GM19468 (cell line): ENCODE measurements at regions not wholly inside any gene's neighbourhood (a gene's known extent, or its start where the extent isn't known, plus 50 kb on each side); places are given as distances from the start of the nearest gene placed in this dataset.
A peak's percentile ranks its signal among the peaks of the same experiment; 100 is the strongest.

ENCODE experiments used
- ATAC-seq: cut with Tn5 transposase; IDR thresholded peaks from one replicate; pipeline ENCODE4 v1.9.1; 2021; ENCODE audit warnings: mild to moderate bottlenecking, moderate library complexity, moderate number of reproducible peaks; ENCODE audit not compliant: unreplicated experiment; ENCODE audit errors: extremely low read depth

GRCh38 chr3:28791713-28792255, 443.2 kb upstream of the AZI2 start:
- ATAC-seq, result no peak

GRCh38 chr3:28792604-28793003, 444.0 kb upstream of the AZI2 start:
- no peak for ATAC-seq

DNA sequence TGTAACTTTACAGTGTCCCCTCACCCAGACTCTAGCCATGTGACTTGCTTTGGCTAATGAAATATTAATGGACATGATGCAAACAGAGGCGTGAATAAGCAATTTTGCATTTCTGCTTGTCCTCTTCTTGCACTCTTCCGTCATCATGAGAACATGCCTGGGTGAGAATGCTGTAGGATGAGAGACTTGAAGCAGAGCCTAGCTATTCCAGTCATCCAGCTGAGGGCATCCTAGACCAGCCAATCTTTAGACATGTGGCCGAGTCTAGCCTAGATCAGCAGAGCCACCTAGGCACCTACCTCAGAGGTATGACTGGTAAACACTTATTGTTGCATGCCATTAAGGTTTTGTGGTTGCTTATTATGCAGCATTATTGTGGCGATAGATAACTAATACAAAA, 450.5 kb upstream of the AZI2 start:
- ATAC-seq, result no peak

DNA sequence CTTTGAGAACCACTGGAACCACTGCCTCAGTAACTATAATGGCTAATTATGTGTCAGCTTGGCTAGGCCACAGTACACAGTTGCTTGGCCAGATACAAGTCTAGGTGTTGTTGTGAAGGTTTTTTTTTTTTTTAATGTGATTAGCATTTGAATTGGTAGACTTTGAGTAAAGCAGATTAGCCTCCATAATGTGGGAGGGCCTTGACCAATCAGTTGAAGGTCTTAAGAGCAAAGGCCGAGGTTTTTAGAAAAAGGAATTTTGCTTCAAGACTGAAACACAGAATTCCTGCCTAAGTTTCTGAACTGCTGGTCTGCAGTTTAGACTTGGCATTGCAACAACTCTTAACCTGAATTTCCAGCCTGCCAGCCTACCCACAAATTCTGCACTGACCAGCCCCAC, 451.6 kb upstream of the AZI2 start:
- ATAC-seq, result no peak

DNA sequence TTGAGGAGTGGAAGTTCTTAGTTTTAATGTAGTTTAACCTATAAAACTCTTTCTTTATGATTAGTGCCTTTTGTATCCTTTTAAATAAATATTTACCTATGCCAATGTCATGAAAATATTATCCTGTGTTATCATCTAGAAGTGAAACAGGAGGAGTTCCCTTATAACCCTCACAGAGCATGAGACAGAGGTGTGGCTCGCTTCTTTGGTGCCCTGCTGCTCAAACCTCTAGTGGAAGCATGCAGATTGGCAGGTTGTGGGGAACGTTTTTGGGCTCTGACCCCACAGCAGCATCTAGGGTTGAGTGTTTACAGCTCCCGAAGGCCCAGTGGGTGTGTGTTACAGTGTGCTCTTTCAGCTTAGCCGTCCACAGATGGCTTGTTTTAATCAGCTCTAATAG, 459.4 kb upstream of the AZI2 start:
- no peak for ATAC-seq

- ATAC-seq, result no peak
Measured at GRCh38 chr3:28816017-28816416, 464.9 kb upstream of the RBMS3 start.

DNA sequence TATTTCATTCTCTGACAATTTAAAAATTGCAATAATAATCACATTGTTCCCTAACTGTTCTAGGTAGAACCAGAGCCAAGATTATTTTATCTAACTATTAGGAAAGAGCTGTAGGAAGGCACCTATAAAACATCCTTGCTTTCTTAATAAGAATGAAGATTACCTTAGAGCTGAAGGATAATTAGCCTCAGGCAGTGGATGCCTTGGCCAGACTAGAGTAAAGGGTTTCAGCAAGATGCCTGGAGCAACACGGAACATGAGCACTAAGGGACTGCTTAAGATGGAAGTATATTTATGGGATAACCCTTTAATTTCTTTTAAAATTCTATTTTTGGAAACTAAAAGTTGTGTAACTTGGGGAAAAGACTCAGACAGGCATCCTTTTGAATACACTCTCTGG, 456.6 kb upstream of the RBMS3 start:
- no peak for ATAC-seq

DNA sequence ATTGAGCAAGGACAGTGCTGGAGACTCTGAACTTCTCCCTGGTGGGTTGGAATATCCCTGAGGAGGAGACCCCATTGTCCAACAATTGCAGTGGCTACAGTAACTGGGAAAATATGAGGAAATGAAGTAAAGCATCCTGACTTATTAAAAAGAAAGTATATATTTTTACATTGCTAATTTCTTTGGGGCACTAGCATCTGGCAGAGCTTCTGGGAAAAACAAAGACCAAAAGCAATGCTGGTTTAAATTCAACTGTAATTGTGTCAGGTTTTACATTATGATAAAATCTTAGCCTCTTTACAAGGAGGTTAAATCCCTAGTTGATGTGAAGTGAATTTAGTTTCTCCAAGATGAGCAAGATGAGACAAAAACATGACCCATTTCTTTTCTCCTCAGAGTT, 454.0 kb upstream of the RBMS3 start:
- ATAC-seq, result no peak

- no peak for ATAC-seq
Measured at GRCh38 chr3:28835249-28835648, 445.6 kb upstream of the RBMS3 start.

DNA sequence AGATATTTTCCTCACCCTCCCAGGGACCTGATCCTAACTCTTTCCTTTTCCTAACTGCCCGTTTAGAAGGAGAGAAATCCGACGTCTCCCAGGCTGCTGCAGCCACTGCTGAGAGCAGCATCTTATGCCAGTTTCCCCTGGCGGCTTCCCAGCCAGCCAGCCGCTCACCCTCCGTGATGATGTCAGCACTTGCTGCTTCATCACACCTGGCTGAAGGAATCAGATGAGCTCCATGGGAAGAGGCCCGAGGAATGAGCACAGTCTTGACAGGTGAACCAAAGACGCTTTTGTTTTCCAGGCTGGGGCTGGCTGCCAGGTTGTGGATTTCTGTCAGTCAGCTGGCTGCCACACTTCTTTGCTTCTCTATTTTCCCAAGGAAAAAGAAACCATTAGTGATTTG, 445.1 kb upstream of the RBMS3 start:
- no peak for ATAC-seq

DNA sequence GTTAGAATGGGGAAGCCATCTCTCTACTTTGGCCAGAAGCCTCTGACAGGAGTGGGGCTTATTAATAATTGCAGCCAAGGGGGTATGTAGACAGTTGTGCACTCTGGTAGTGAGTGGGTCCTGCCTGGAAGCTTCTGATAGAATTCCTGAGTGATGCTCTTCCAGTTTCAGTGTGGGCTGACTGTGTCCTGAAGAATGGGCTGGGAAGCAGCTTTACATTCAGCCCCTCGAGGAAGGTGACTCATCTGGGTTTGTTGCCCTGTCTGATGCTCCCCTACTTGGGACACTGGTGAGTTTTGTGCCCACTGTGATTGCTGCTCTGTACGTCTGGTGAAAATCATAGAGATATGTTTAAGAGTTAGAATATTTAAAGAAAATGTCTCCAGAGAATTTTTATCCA, 444.7 kb upstream of the RBMS3 start:
- no peak for ATAC-seq

GRCh38 chr3:28840976-28841376, 439.9 kb upstream of the RBMS3 start:
- peak; percentile 60 for ATAC-seq

DNA sequence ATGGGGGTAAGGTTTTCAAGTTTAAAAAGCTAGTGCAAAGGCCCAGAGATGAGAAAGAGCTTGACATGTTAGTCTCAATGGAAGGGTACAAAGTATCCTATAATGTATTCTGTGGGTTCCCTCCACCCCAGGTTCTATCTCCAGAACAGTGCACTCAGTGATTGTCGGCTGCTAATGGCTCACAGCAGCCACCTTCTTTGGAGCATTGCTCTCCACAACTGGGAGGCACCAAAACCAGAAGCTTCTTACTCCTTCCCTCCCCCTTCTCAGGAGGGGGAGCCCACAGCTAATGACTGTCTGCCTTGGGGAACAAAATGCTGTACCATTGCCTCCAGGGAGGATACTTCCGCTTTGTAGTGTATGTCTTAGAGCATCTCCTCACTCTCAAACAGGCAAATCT, 439.4 kb upstream of the RBMS3 start:
- no peak for ATAC-seq

- ATAC-seq, result no peak
Measured at GRCh38 chr3:28844298-28845005, 436.4 kb upstream of the RBMS3 start.

DNA sequence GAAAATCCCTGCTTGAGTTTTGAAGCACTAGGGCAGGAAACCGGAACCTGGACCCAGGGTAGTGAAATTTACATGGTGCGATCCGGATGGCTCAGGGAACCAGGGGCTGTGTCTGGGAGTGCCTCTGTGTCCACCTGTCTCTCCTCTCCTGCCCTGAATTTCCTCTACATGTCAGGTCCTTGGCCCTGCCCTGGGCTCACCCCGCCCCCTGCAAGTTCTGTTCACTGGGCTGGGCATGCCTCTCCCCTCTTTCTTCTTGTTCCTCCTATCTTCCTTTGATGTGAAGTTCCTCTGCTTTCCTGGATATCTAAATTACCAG, 435.9 kb upstream of the RBMS3 start:
- no peak for ATAC-seq

GRCh38 chr3:28846971-28847478, 433.8 kb upstream of the RBMS3 start:
- ATAC-seq, result no peak

DNA sequence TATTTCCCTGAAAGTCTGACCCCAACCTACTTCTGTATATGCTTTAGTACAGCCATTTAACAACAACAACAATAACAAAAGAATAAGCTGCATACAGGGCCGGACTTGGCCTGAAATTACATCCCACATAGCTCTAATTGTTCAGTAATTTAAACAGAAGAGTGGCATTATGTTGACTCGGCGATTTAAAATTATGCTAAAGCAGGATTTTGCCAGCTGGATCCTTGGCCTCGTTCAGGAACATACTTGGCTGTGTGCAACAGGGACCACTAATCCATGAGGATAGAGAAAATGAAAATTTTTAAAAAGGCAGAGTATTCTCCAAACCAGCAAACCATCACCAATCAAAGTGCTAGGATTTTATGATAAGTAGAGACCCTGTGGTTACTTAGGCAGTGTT, 433.1 kb upstream of the RBMS3 start:
- no peak for ATAC-seq

DNA sequence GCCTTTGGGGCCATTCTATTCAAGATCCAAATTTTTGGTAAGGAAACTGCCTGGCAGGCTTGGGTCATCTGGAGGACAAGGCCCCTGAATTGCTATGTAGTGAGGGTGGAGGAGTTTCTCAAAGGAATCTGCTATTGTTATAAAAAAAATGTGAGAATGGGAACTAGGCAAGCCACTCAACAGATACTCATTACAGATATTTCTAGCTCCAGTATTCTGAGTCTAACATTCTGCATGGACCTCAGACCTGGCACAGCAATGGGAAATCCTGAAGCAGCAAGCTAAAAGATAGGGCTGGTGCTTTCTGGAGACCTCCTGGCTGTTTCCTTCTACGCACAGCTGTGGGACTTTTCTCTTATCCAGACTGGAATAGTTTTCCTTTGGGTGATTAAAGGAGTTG, 430.7 kb upstream of the RBMS3 start:
- no peak for ATAC-seq

GRCh38 chr3:28853830-28854229, 427.0 kb upstream of the RBMS3 start:
- no peak for ATAC-seq

DNA sequence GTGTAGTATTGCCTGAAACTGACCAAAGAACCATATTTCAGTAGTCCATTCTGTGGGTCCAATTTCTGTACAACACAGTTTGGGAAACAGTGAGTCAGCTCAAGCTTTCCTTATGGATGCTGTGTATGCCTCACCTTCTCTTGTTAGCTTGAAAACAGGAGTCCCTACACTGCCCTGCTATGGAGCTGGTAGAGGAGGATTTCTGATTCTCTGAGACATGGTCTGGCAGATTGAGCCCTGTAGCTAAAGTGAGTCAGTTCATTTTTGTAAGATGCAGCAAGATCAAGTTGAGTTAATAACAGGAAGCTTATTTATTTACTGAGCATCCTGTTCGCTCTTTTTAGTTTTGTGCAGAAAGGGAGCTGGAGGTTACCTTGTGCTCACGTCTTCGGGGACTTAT, 424.1 kb upstream of the RBMS3 start:
- no peak for ATAC-seq

GRCh38 chr3:28859897-28860296, 421.0 kb upstream of the RBMS3 start:
- ATAC-seq, result no peak

DNA sequence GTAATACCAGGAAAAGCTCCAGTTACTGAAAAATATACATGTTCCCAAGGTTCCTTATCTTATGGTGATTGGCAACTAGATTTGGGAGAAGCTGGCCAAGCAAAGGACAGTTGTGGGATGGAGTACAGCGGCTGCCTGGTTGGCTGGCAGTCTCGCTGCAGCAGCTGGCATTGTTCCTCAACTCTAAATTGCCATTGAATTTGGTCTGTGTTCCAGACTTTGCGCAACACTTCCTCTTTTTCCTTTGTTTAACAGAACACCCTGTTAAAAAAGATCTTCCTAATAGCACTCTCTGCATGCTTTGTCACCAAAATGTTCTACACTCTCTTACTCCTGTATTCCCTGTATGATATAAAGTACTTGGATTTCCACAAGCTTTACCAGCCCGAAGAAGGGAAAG, 420.6 kb upstream of the RBMS3 start:
- no peak for ATAC-seq
